ENCODE measurements at regions not wholly inside any gene's neighbourhood (a gene's known extent, or its start where the extent isn't known, plus 50 kb on each side); places are given as distances from the start of the nearest gene placed in this dataset.

- Histone ChIP-seq H3K4me1 (ENCODE audit: insufficient read depth, low read length, poor library complexity, severe bottlenecking) (no peaks in the 10 kb centered on the region), H2AFZ (ENCODE audit: low read length) (no peak overlapping the region), H3K9me3 (ENCODE audit: insufficient read depth, low read depth, low read length) (no peaks in the 10 kb centered on the region), H3K9me2 (replicated peaks; ENCODE audit: low read depth, low read length) (no peaks in the 10 kb centered on the region), H3K4me2 (ENCODE audit: low read depth, low read length, poor library complexity, severe bottlenecking) (no peak overlapping the region), H3K9ac (ENCODE audit: low read depth, low read length, poor library complexity, severe bottlenecking) (no peak overlapping the region), H3K27me3 (ENCODE audit: insufficient read depth, low read length, poor library complexity, severe bottlenecking) (no peaks in the 10 kb centered on the region), H3K4me3 (ENCODE audit: low read length, poor library complexity, severe bottlenecking) (no peak overlapping the region), H3K79me2 (ENCODE audit: insufficient read depth, low read length) (no peaks in the 10 kb centered on the region), H3K36me3 (ENCODE audit: insufficient read depth, low read length) (no peaks in the 10 kb centered on the region), H3F3A (ENCODE audit: low read depth) (no peaks in the 10 kb centered on the region), H4K20me1 (ENCODE audit: insufficient read depth, low read length, poor library complexity, severe bottlenecking) (no peaks in the 10 kb centered on the region)
- no peak for TF ChIP-seq CTCF (conservative IDR thresholded peaks at IDR 0.05; ENCODE audit: low read length)
- no peak for TF ChIP-seq EZH2phosphoT487 (IDR thresholded peaks at IDR 0.05; ENCODE audit: borderline replicate concordance)
Observed at GRCh38 chr2:182559623-182560022, 132.8 kb upstream of the PDE1A start.

- Histone ChIP-seq H3F3A (ENCODE audit: low read depth) (no peaks in the 10 kb centered on the region), H3K27me3 (ENCODE audit: insufficient read depth, low read length, poor library complexity, severe bottlenecking) (no peaks in the 10 kb centered on the region), H2AFZ (ENCODE audit: low read length) (no peak overlapping the region), H3K4me3 (ENCODE audit: low read length, poor library complexity, severe bottlenecking) (no peak overlapping the region), H3K4me1 (ENCODE audit: insufficient read depth, low read length, poor library complexity, severe bottlenecking) (no peaks in the 10 kb centered on the region), H3K36me3 (ENCODE audit: insufficient read depth, low read length) (no peaks in the 10 kb centered on the region), H3K79me2 (ENCODE audit: insufficient read depth, low read length) (no peaks in the 10 kb centered on the region), H3K4me2 (ENCODE audit: low read depth, low read length, poor library complexity, severe bottlenecking) (no peak overlapping the region), H3K9ac (ENCODE audit: low read depth, low read length, poor library complexity, severe bottlenecking) (no peak overlapping the region), H4K20me1 (ENCODE audit: insufficient read depth, low read length, poor library complexity, severe bottlenecking) (no peaks in the 10 kb centered on the region), H3K9me3 (ENCODE audit: insufficient read depth, low read depth, low read length) (no peaks in the 10 kb centered on the region), H3K9me2 (replicated peaks; ENCODE audit: low read depth, low read length) (no peaks in the 10 kb centered on the region)
- no peak for TF ChIP-seq CTCF (conservative IDR thresholded peaks at IDR 0.05; ENCODE audit: low read length)
- TF ChIP-seq EZH2phosphoT487 (IDR thresholded peaks at IDR 0.05; ENCODE audit: borderline replicate concordance) = no peak
Observed at GRCh38 chr2:182565911-182566567, 139.2 kb upstream of the PDE1A start.

- Histone ChIP-seq H3K79me2 (ENCODE audit: insufficient read depth, low read length) (no peaks in the 10 kb centered on the region), H3K4me2 (ENCODE audit: low read depth, low read length, poor library complexity, severe bottlenecking) (no peak overlapping the region), H3K36me3 (ENCODE audit: insufficient read depth, low read length) (no peaks in the 10 kb centered on the region), H3K4me1 (ENCODE audit: insufficient read depth, low read length, poor library complexity, severe bottlenecking) (no peaks in the 10 kb centered on the region), H3K27me3 (ENCODE audit: insufficient read depth, low read length, poor library complexity, severe bottlenecking) (no peaks in the 10 kb centered on the region), H3K9me3 (ENCODE audit: insufficient read depth, low read depth, low read length) (no peaks in the 10 kb centered on the region), H3K9ac (ENCODE audit: low read depth, low read length, poor library complexity, severe bottlenecking) (no peak overlapping the region), H3K9me2 (replicated peaks; ENCODE audit: low read depth, low read length) (no peaks in the 10 kb centered on the region), H2AFZ (ENCODE audit: low read length) (no peak overlapping the region), H3F3A (ENCODE audit: low read depth) (no peaks in the 10 kb centered on the region), H3K4me3 (ENCODE audit: low read length, poor library complexity, severe bottlenecking) (no peak overlapping the region), H4K20me1 (ENCODE audit: insufficient read depth, low read length, poor library complexity, severe bottlenecking) (no peaks in the 10 kb centered on the region)
- TF ChIP-seq CTCF (conservative IDR thresholded peaks at IDR 0.05; ENCODE audit: low read length) = no peak
- no peak for TF ChIP-seq EZH2phosphoT487 (IDR thresholded peaks at IDR 0.05; ENCODE audit: borderline replicate concordance)
Observed at GRCh38 chr2:182573553-182573952, 142.5 kb upstream of the DNAJC10 start.
